ENCODE measurements at regions not wholly inside any gene's neighbourhood (a gene's known extent, or its start where the extent isn't known, plus 50 kb on each side); places are given as distances from the start of the nearest gene placed in this dataset.

DNA sequence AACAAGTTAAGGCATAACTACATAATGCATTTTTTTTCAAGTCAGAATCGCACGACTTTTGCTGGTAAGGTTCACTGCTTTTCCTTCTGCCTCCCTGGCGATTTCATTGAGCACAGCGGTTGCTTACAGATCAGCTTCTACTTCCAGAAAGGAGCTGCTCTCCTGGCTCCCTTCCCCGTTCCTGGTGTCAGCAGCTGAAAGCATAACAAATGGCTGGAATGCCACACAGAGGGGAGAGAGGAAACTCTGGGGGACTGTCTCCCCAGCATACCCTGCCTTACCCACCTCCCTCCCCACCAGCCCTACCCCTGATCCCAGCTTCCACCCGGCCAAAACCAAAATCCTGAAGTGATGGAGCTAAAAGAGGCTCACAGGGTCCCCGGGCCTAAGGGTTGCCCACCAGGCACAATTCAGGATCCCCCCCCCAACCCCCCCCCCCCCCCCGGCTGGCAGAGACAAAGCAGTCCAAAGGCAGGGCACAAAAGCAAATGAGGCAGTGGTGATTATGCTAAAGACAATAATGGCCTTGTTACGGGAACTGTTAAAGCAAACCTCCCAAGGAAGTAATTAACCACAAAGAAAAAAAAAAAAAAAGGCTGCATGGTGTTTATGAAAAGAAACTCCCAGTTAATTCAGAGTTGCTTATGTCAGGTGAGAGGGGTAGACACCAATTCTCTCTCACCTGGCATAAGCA lies 126.1 kb upstream of the WWC1 start:
- no peak for DNase-seq

DNA sequence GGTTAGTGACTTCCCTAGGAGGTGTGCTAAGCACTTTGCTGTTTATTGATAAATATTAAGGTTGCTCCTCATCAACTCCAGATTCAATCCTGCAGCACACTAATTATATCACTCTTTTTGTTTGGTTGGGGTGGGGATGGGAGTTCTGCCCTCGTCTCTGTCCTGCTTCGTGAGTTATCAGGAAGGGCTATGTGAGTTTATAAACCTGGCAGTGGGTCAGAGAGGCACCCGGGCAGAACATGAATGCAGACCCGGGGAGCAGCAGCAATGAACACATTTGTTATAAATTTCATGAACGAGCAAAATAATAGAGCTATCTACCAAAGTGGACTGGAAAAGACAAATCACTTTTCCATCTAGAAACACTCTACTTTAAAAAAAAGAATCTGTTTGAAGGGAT lies 125.5 kb upstream of the WWC1 start:
- no peak for DNase-seq

DNA sequence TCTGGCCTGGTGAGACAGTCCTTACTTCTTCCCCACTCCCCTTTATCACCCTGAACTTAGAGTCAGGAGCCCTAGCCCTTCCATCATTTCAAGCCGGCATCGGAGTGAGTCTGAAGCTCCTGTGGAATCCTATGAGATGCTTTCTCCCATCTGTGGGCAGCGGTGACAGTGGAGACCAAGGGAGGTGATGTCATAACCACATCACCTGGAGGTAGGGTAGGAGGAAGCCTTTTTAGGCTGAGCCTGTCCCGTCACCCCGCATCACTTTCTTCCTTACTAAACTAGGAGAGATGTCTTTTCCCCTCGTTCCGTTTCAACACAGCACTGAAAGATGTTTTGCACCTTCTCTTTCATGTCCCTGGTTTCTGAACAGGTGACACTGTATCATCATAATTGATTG lies 124.1 kb upstream of the WWC1 start:
- no peak for DNase-seq

GRCh38 chr5:168168978-168169698 lies 122.3 kb upstream of the WWC1 start:
- no peak for DNase-seq

GRCh38 chr5:168169791-168170190 lies 121.7 kb upstream of the WWC1 start:
- DNase-seq: no peak

DNA sequence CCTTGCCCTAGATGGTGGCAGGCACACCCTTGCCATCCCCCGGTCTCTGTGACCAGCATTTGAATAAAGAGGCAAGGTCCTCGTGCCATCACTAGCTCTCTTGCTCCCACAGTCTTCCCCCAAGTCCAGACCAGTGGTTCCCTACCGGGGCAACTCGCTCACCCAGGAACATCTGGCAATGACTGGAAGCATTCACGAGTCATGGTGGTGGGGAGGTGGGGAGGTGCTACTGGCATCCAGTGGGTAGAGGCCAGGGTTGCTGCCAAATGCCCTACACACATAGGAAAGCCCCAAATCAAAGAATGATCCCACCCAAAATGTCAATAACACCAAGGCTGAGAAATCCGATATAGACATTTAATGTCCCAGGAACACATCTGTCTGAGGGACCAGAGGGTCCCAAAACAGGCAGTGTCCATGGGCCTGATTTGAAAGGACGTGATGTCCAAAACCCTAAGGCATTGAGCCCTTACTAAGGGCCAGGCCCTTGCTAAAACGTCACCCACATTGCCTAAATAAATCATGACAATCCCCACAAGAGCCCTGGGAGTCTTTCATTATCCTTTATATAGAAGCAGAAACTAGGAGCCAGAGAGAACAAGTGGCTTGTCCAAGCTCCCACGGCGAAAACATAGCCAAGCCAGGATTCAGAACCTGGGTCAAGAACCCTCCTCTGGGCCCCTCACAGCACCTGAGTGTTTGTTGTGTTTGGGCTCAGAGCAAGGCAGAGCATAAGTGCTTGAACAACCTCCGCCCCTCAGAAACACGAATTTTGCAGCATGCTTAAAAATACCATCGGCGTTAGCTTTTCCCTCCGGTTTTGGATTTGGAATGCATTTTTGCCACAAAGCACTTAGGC lies 119.3 kb upstream of the WWC1 start:
- DNase-seq: no peak

DNA sequence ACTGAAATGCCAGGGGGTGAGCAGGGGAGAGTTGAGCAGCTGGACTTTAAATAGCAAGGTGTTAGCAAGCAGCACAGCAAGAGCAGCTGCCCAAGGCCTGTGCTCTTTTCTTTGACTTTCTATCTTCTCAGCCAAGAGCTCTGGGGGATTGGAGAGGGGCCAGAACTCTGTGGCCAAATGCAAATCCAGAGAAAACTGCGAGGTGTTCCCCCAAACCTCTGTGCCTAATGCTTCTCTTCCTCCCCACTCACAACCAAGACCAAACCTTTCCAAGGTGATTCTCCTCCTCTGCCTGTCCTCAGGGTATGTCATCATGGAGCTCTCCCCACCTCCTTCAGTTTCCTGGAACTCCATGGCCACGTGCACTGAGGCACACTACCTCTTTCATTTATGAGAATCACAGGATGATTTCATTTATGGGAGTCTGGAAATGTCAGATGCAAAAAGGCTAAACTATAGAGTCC lies 118.7 kb upstream of the WWC1 start:
- DNase-seq: no peak

GRCh38 chr5:168174376-168174775 lies 117.1 kb upstream of the WWC1 start:
- no peak for DNase-seq

DNA sequence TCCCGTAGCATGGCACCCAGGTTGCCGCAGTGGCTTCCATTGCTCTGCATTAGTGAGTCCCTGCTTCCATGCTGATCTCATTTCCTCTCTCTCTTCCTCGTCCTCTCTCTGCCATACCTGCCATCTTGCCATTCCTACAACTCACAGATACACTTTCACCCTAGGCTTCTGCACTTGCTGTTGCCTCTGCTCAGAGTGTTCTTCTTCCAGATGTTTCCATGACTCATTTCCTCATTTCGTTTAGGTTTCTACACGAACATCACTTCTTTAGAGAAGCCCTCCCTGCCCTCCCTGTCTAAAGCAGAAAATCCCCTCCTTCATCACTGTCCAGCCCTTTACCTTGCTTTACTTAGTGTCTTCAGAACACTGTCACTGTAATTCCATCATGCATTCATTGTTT lies 115.2 kb upstream of the WWC1 start:
- no peak for DNase-seq

GRCh38 chr5:168176941-168177340 lies 114.5 kb upstream of the WWC1 start:
- no peak for DNase-seq

- DNase-seq: no peak
Measured at GRCh38 chr5:168177831-168178450, 113.5 kb upstream of the WWC1 start.

- no peak for DNase-seq
Measured at GRCh38 chr5:168179192-168179593, 112.3 kb upstream of the WWC1 start.

DNA sequence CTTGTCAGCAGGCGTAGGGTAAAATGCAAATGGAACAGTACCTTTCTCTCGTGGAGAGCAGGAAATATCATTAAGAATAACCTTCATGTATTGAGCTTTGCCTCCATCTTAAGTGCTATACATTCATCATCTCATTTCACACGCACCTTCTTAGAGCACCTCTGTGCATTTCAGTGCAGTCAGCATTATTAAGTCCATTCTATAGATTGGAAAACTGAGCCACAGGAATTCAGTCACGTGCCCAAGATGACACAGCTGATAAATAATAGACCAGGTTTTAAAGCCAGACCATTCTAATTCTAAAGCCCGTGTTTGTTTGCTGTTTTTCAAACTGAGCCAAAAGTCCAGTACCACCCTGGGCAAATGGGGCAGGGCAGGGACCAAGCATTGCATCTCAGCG lies 109.2 kb upstream of the WWC1 start:
- DNase-seq: no peak

DNA sequence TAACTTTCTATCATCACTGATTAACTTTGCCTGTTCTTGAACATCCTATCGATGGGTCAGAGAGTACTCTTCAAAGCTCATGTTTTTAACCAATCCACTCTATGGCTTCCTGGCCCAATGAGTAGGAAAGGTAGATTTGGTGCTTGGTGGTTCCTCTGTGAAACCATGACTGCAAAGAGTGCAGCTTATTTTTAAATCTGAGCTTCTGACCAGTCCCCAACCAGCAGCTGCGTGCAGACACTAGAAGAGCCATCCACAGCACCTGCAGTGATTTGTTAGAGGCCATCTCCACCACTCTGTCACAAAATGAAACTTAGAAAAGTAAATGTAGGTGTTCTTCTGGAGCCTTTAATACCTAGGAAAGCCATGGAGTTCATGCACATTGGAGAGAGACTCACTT lies 107.3 kb upstream of the WWC1 start:
- DNase-seq: no peak

GRCh38 chr5:168186289-168187074 lies 105.0 kb upstream of the WWC1 start:
- no peak for DNase-seq

GRCh38 chr5:168187614-168188013 lies 103.8 kb upstream of the WWC1 start:
- no peak for DNase-seq

DNA sequence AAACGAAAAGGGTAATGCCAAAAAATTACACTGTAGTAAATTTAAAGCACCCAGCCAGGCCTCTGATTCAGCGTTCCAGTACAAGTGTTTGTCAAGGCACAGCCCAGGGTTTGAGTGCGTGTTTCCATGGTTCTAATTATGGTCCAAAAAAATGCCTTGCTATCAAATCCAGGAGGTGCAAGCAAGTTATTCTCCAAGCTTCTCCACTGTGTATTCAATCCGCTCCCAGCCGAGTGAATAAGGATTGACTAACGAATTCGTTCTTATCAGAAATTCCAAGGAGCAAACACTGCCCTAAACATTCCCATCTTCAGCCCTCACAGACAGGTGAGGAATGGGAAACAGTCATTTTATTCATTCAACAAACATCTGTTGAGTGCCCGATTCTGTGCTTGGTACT lies 103.3 kb upstream of the WWC1 start:
- no peak for DNase-seq

GRCh38 chr5:168192120-168192519 lies 99.3 kb upstream of the WWC1 start:
- DNase-seq: no peak

DNA sequence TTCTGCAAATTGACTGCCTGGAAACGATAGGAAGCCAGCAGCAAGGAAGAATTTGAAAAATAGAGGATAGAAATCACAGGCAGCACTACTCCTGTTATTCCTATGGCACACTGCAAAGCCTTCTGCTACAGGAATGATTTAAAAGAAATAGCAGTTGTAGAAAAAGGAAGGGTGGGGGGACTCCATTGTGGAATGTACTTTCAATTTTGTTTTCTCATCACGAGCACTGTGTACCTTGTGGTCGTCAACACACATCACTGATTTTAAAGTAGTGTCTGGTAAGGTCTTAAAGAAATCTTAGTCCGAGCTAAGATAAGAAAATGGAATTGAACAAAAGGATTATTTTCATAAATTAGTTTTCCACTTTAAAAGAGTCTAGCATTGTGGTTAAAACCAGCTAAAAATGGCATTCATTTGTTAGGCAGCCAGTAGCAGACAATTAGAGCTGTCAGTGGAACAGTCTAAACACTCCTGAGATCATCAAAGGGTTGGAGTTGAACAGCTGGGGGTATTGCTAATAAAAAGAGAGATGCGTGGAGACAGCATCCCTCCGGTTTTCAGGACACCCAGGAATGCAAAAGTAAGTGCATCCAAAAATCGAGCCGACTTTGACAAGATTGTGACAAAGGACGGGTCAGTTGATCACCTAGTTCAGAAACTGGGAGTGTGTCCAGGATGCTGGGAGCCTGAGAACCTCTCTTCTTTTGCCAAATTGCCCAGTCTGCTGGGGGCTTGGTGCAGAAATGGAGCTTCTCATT lies 97.8 kb upstream of the WWC1 start:
- no peak for DNase-seq

DNA sequence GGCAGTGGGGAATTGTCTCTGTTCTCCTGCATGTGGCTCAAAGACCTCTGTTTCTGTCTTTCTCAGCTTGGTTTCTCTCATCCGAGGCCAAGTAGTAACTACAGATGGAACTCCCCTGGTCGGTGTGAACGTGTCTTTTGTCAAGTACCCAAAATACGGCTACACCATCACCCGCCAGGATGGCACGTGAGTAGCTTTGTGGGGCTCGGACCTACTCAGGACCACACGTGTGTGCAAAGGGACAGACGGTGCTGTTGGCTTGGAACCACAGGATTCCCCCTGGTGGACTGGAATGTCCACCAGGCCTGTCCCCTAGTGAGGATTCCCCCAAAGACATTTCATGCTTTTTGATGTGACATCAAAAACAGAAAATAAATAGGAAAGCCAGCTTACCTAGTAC lies 96.3 kb upstream of the WWC1 start:
- no peak for DNase-seq

GRCh38 chr5:168198359-168198758 lies 93.1 kb upstream of the WWC1 start:
- DNase-seq: no peak

DNA sequence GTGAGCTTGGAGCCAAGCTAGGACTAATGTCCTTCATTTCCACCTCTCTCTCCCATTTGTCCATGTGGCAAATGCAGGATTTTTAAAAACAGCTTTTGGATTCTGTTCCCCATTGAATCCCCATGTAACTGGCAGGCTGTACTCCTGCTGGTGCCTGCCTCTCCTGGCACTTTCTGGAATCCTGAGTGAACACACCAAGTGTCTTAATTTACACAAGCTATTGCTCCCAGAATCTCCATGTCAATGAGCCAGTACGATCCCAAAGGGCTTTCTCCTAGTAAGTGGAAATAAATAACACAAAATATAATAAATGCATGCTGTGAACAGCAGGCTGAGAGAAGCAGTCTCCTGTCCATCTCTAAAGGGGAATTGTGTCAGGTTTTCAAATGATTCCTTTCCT lies 88.4 kb upstream of the WWC1 start:
- DNase-seq: no peak

All from activated CD4-positive, alpha-beta T cell treated with anti-CD3 and anti-CD28 coated beads for 1 hour (primary cell).